ENCODE measurements at regions not wholly inside any gene's neighbourhood (a gene's known extent, or its start where the extent isn't known, plus 50 kb on each side); places are given as distances from the start of the nearest gene placed in this dataset.

GRCh38 chr11:128208329-128209137, 378.8 kb downstream of the ETS1 start:
- no peak for TF ChIP-seq POLR2A (IDR thresholded peaks at IDR 0.05)
- TF ChIP-seq, protein P1, sequence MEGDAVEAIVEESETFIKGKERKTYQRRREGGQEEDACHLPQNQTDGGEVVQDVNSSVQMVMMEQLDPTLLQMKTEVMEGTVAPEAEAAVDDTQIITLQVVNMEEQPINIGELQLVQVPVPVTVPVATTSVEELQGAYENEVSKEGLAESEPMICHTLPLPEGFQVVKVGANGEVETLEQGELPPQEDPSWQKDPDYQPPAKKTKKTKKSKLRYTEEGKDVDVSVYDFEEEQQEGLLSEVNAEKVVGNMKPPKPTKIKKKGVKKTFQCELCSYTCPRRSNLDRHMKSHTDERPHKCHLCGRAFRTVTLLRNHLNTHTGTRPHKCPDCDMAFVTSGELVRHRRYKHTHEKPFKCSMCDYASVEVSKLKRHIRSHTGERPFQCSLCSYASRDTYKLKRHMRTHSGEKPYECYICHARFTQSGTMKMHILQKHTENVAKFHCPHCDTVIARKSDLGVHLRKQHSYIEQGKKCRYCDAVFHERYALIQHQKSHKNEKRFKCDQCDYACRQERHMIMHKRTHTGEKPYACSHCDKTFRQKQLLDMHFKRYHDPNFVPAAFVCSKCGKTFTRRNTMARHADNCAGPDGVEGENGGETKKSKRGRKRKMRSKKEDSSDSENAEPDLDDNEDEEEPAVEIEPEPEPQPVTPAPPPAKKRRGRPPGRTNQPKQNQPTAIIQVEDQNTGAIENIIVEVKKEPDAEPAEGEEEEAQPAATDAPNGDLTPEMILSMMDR (IDR thresholded peaks at IDR 0.05), result no peak

Measured in uterus (tissue), 2 donors.